ENCODE measurements at regions not wholly inside any gene's neighbourhood (a gene's known extent, or its start where the extent isn't known, plus 50 kb on each side); places are given as distances from the start of the nearest gene placed in this dataset.

DNA sequence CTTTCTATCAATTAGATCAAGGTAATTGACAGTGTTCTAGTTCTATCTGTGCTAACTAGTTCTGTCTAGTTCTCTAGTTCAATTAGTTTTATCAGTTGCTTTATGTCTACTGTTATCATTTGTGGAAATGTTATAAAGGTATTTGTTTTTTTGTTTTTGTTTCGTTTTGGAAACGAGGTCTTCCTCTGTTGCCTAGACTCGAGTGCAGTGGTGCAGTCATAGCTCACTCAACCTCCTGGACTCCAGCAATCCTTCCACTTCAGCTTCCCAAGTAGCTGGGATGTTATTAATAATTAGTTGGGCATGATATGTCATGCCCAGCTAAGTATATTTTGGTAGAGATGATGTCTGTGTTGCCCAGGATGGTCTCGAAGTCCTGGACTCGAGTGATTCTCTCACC lies 1682.8 kb upstream of the LRRTM1 start:
- TF ChIP-seq, protein P1, sequence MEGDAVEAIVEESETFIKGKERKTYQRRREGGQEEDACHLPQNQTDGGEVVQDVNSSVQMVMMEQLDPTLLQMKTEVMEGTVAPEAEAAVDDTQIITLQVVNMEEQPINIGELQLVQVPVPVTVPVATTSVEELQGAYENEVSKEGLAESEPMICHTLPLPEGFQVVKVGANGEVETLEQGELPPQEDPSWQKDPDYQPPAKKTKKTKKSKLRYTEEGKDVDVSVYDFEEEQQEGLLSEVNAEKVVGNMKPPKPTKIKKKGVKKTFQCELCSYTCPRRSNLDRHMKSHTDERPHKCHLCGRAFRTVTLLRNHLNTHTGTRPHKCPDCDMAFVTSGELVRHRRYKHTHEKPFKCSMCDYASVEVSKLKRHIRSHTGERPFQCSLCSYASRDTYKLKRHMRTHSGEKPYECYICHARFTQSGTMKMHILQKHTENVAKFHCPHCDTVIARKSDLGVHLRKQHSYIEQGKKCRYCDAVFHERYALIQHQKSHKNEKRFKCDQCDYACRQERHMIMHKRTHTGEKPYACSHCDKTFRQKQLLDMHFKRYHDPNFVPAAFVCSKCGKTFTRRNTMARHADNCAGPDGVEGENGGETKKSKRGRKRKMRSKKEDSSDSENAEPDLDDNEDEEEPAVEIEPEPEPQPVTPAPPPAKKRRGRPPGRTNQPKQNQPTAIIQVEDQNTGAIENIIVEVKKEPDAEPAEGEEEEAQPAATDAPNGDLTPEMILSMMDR (IDR thresholded peaks at IDR 0.05; ENCODE audit: poor library complexity): no peak
- no peak for TF ChIP-seq EZH2 (IDR thresholded peaks at IDR 0.05; ENCODE audit: borderline replicate concordance)
